ENCODE measurements at regions not wholly inside any gene's neighbourhood (a gene's known extent, or its start where the extent isn't known, plus 50 kb on each side); places are given as distances from the start of the nearest gene placed in this dataset.

- TF ChIP-seq CTCF (IDR thresholded peaks at IDR 0.05; ENCODE audit: low read depth, low read length, poor library complexity, severe bottlenecking) (no peak), EZH2phosphoT487 (IDR thresholded peaks at IDR 0.05; ENCODE audit: borderline replicate concordance, low read length) (no peak)
Measured at GRCh38 chr20:56730996-56731395, 101.9 kb downstream of the TFAP2C start.
